A673 (cell line): ENCODE measurements at regions not wholly inside any gene's neighbourhood (a gene's known extent, or its start where the extent isn't known, plus 50 kb on each side); places are given as distances from the start of the nearest gene placed in this dataset.

ENCODE experiments used
- BruUV-seq: library from RNA; stranded (reverse); fragments of 400-500 nt; replicated peaks from 2 replicates; lab custom pipeline; 2021; lab: Mats Ljungman, UMichigan
- CTCF ChIA-PET: fragments of 300-600 bp; sonication (Branson Sonifier 250); formaldehyde crosslinking; loops from one replicate; lab custom pipeline; 2022; ENCODE audit warnings: antibody characterized with exemption; lab: Charles Lee
- POLR2A ChIA-PET: fragments of 300-600 bp; sonication (Branson Sonifier 250); formaldehyde crosslinking; loops from one replicate; lab custom pipeline; 2022; ENCODE audit warnings: antibody characterized with exemption; ENCODE audit not compliant: low non-redundant PET; lab: Charles Lee
- DNase-seq: peaks from one replicate; pipeline ENCODE4 v3.0.0-alpha.2; 2015; ENCODE audit warnings: low spot score
- H3K27ac ChIP-seq: fragments of 200-600 bp; sonication (generic); 2 replicates; pipeline ENCODE4 v1.5.1; 2016; ENCODE audit warnings: mixed run types, low read depth, mild to moderate bottlenecking, mixed read lengths, antibody characterized with exemption, low read length; ENCODE audit not compliant: poor library complexity, severe bottlenecking
- H3K27me3 ChIP-seq: fragments of 200-600 bp; sonication (generic); replicated peaks from 2 replicates; pipeline ENCODE4 v1.6.1; 2017; ENCODE audit warnings: mixed run types, low read depth, mild to moderate bottlenecking, mixed read lengths, antibody characterized with exemption, low read length; ENCODE audit not compliant: insufficient read depth, poor library complexity
- H3K36me3 ChIP-seq: fragments of 200-600 bp; sonication (generic); 2 replicates; pipeline ENCODE4 v1.6.1; 2016; ENCODE audit warnings: mixed run types, mild to moderate bottlenecking, mixed read lengths, antibody characterized with exemption, low read length; ENCODE audit not compliant: insufficient read depth, poor library complexity, severe bottlenecking
- H3K4me1 ChIP-seq: fragments of 200-600 bp; sonication (generic); 2 replicates; pipeline ENCODE4 v1.6.1; 2017; ENCODE audit warnings: mixed run types, mild to moderate bottlenecking, mixed read lengths, antibody characterized with exemption, low read length; ENCODE audit not compliant: insufficient read depth, poor library complexity, severe bottlenecking
- H3K4me3 ChIP-seq: fragments of 200-600 bp; sonication (generic); 2 replicates; pipeline ENCODE4 v1.5.1; 2016; ENCODE audit warnings: low read depth, mixed run types, mild to moderate bottlenecking, mixed read lengths, low read length; ENCODE audit not compliant: poor library complexity, severe bottlenecking
- H3K9me3 ChIP-seq: fragments of 200-600 bp; sonication (generic); 2 replicates; pipeline ENCODE4 v1.6.1; 2016; ENCODE audit warnings: mixed run types, low read depth, mild to moderate bottlenecking, mixed read lengths, antibody characterized with exemption, low read length; ENCODE audit not compliant: poor library complexity, severe bottlenecking
- CTCF ChIP-seq: fragments of 300-800, 200-600 bp; sonication (generic); conservative IDR thresholded peaks from 2 replicates; pipeline ENCODE4 v1.5.1; 2017; ENCODE audit warnings: low read depth, mild to moderate bottlenecking, antibody characterized with exemption, low read length, moderate library complexity, mixed read lengths
- EZH2 ChIP-seq: fragments of 200-600 bp; sonication (generic); IDR thresholded peaks from 2 replicates; pipeline ENCODE4 v1.6.1; 2017; ENCODE audit warnings: borderline replicate concordance, low read depth, mild to moderate bottlenecking, mixed read lengths, antibody characterized with exemption, low read length; ENCODE audit not compliant: poor library complexity, severe bottlenecking
- intact Hi-C: fragments of 100-400 bp; cut with micrococcal nuclease; formaldehyde crosslinking; loops from one replicate; pipeline ENCODE4 v1.10.0; 2022; ENCODE audit not compliant: unreplicated experiment

- CTCF ChIA-PET, result no interaction called here
- Histone ChIP-seq H3K36me3 (no peaks in the 10 kb centered on the region), H3K9me3 (no peaks in the 10 kb centered on the region), H3K27ac (no peak overlapping the region), H3K4me1 (no peaks in the 10 kb centered on the region), H3K4me3 (no peak overlapping the region), H3K27me3 (no peaks in the 10 kb centered on the region)
- BruUV-seq, result no TSS peak
- DNase-seq, result no peak
- POLR2A ChIA-PET, result no interaction called here
- TF ChIP-seq EZH2 (no peak), CTCF (no peak)
- intact Hi-C loops, result no loop called here
These were observed 92.4 kb upstream of the RALGPS2 start for GRCh38 chr1:178632653-178633052.

- H3K4me3 ChIP-seq, result no peak overlapping the region
- ChIA-PET POLR2A (no interaction called here), CTCF (no interaction called here)
- no peaks in the 10 kb centered on the region for H3K4me1 ChIP-seq
- no peaks in the 10 kb centered on the region for H3K36me3 ChIP-seq
- no peak overlapping the region for H3K27ac ChIP-seq
- no peaks in the 10 kb centered on the region for H3K27me3 ChIP-seq
- H3K9me3 ChIP-seq, result no peaks in the 10 kb centered on the region
- no peak for TF ChIP-seq EZH2
- no peak for TF ChIP-seq CTCF
- no peak for DNase-seq
- no TSS peak for BruUV-seq
- intact Hi-C loops, result no loop called here
These were observed 92.0 kb upstream of the RALGPS2 start for GRCh38 chr1:178633056-178633455.

- H3K4me1 ChIP-seq, result no peaks in the 10 kb centered on the region
- H3K27ac ChIP-seq, result no peak overlapping the region
- intact Hi-C loops, result no loop called here
- TF ChIP-seq CTCF (no peak), EZH2 (no peak)
- ChIA-PET CTCF (no interaction called here), POLR2A (no interaction called here)
- H3K36me3 ChIP-seq, result no peaks in the 10 kb centered on the region
- H3K9me3 ChIP-seq, result no peaks in the 10 kb centered on the region
- H3K27me3 ChIP-seq, result no peaks in the 10 kb centered on the region
- no peak overlapping the region for H3K4me3 ChIP-seq
- no peak for DNase-seq
- BruUV-seq, result no TSS peak
These were observed 90.6 kb upstream of the RALGPS2 start for GRCh38 chr1:178634445-178634844.
